ENCODE measurements at regions not wholly inside any gene's neighbourhood (a gene's known extent, or its start where the extent isn't known, plus 50 kb on each side); places are given as distances from the start of the nearest gene placed in this dataset.

DNA sequence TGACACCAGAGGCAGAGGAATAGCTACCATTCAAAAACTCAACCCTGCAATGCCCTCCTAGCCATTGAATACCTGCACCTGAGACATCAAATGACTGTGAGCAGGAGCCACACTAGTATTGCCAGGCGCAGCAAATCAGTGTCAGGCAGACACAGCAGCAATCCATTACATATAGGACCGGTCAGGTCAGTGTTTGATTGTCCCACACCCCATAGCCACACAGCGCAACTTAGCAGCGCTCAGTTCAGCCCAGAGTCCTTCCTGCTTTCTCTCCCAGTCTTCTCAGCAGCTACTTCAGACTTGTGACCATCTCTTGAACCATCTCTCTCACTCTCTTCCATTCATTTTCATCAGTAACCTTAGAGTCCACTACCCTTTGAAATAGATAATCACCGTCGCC is 181.6 kb upstream of the GPR12 start:
- TF ChIP-seq ZNF274 (IDR thresholded peaks at IDR 0.05; ENCODE audit: low read depth, low read length) (no peak), YY1 (IDR thresholded peaks at IDR 0.05; ENCODE audit: insufficient read depth, insufficient read length) (no peak), SUZ12 (IDR thresholded peaks at IDR 0.05; ENCODE audit: extremely low read depth, insufficient read depth, insufficient read length) (no peak)
